ENCODE measurements at regions not wholly inside any gene's neighbourhood (a gene's known extent, or its start where the extent isn't known, plus 50 kb on each side); places are given as distances from the start of the nearest gene placed in this dataset.

DNA sequence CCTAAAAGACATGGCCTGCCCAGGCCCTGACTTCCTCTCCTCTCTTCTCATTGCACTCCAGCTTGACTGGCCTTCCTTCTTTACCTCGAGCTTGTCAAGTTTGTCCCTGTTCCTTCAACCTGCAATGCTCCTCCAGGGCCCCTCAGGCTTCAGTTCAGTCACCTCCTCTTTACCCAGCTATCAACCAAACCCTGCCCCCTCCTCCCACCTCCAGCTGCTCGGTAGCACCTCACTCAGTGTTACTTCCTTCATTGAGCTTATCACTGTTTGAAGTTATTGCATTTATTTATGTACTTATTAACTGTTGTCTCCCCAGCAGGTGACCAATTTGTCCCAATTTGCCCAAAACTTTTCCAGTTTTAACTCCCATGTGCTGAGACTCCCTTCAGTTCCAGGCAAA is 95.8 kb upstream of the UBE2E1 start:
- WGBS = 33% methylated on average over 2 of the region's 2 CpGs
- peaks cover 0 to 6% (median 0%) of the 10 kb centered on the region in 4 donors for H3K9me3 ChIP-seq (ENCODE audit: control insufficient read depth in 4 of 4, low read length in 3 of 4)
- H3K36me3 ChIP-seq (ENCODE audit: control insufficient read depth in 4 of 4, insufficient read depth in 3 of 4, low read depth in 1 of 4, low read length in 3 of 4) = no peaks in the 10 kb centered on the region
- no peak overlapping the region for H3K9ac ChIP-seq (ENCODE audit: low read depth in 1 of 2, low read length in 2 of 2)
- no peak for TF ChIP-seq HNF4A (conservative IDR thresholded peaks at IDR 0.05)
- TF ChIP-seq RXRA (IDR thresholded peaks at IDR 0.05) = no peak
- TF ChIP-seq HNF4G (IDR thresholded peaks at IDR 0.05) = no peak
- no peak for TF ChIP-seq RAD21 (IDR thresholded peaks at IDR 0.05)
- no peak for TF ChIP-seq YY1 (IDR thresholded peaks at IDR 0.05)
- TF ChIP-seq, protein P1, sequence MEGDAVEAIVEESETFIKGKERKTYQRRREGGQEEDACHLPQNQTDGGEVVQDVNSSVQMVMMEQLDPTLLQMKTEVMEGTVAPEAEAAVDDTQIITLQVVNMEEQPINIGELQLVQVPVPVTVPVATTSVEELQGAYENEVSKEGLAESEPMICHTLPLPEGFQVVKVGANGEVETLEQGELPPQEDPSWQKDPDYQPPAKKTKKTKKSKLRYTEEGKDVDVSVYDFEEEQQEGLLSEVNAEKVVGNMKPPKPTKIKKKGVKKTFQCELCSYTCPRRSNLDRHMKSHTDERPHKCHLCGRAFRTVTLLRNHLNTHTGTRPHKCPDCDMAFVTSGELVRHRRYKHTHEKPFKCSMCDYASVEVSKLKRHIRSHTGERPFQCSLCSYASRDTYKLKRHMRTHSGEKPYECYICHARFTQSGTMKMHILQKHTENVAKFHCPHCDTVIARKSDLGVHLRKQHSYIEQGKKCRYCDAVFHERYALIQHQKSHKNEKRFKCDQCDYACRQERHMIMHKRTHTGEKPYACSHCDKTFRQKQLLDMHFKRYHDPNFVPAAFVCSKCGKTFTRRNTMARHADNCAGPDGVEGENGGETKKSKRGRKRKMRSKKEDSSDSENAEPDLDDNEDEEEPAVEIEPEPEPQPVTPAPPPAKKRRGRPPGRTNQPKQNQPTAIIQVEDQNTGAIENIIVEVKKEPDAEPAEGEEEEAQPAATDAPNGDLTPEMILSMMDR (IDR thresholded peaks at IDR 0.05; ENCODE audit: low read depth, low read length, missing input control) = no peak
- TF ChIP-seq, protein P2, sequence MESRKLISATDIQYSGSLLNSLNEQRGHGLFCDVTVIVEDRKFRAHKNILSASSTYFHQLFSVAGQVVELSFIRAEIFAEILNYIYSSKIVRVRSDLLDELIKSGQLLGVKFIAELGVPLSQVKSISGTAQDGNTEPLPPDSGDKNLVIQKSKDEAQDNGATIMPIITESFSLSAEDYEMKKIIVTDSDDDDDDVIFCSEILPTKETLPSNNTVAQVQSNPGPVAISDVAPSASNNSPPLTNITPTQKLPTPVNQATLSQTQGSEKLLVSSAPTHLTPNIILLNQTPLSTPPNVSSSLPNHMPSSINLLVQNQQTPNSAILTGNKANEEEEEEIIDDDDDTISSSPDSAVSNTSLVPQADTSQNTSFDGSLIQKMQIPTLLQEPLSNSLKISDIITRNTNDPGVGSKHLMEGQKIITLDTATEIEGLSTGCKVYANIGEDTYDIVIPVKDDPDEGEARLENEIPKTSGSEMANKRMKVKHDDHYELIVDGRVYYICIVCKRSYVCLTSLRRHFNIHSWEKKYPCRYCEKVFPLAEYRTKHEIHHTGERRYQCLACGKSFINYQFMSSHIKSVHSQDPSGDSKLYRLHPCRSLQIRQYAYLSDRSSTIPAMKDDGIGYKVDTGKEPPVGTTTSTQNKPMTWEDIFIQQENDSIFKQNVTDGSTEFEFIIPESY (IDR thresholded peaks at IDR 0.05) = no peak
- no peak for TF ChIP-seq EGR1 (IDR thresholded peaks at IDR 0.05; ENCODE audit: low read depth in 2 of 2)
- no peak for TF ChIP-seq NR2F2 (IDR thresholded peaks at IDR 0.05)
- TF ChIP-seq SP1 (IDR thresholded peaks at IDR 0.05) = no peak
- TF ChIP-seq, protein P3, sequence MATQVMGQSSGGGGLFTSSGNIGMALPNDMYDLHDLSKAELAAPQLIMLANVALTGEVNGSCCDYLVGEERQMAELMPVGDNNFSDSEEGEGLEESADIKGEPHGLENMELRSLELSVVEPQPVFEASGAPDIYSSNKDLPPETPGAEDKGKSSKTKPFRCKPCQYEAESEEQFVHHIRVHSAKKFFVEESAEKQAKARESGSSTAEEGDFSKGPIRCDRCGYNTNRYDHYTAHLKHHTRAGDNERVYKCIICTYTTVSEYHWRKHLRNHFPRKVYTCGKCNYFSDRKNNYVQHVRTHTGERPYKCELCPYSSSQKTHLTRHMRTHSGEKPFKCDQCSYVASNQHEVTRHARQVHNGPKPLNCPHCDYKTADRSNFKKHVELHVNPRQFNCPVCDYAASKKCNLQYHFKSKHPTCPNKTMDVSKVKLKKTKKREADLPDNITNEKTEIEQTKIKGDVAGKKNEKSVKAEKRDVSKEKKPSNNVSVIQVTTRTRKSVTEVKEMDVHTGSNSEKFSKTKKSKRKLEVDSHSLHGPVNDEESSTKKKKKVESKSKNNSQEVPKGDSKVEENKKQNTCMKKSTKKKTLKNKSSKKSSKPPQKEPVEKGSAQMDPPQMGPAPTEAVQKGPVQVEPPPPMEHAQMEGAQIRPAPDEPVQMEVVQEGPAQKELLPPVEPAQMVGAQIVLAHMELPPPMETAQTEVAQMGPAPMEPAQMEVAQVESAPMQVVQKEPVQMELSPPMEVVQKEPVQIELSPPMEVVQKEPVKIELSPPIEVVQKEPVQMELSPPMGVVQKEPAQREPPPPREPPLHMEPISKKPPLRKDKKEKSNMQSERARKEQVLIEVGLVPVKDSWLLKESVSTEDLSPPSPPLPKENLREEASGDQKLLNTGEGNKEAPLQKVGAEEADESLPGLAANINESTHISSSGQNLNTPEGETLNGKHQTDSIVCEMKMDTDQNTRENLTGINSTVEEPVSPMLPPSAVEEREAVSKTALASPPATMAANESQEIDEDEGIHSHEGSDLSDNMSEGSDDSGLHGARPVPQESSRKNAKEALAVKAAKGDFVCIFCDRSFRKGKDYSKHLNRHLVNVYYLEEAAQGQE (IDR thresholded peaks at IDR 0.05) = no peak
- TF ChIP-seq TAF1 (conservative IDR thresholded peaks at IDR 0.05) = no peak
- H3K4me3 ChIP-seq (ENCODE audit: low read depth in 1 of 3, low read length in 3 of 3) = no peak overlapping the region
- DNase-seq (ENCODE audit: low spot score) = no peak
- peaks cover 0 to 3% (median 0%) of the 10 kb centered on the region in 4 donors for H3K4me1 ChIP-seq (ENCODE audit: control insufficient read depth in 4 of 4, insufficient read depth in 4 of 4, low read length in 3 of 4)
- H3K27me3 ChIP-seq (ENCODE audit: control insufficient read depth in 4 of 4, insufficient read depth in 4 of 4, low read length in 3 of 4) = no peaks in the 10 kb centered on the region
- H3K27ac ChIP-seq (ENCODE audit: low read depth in 1 of 2, low read length in 2 of 2) = no peak overlapping the region

DNA sequence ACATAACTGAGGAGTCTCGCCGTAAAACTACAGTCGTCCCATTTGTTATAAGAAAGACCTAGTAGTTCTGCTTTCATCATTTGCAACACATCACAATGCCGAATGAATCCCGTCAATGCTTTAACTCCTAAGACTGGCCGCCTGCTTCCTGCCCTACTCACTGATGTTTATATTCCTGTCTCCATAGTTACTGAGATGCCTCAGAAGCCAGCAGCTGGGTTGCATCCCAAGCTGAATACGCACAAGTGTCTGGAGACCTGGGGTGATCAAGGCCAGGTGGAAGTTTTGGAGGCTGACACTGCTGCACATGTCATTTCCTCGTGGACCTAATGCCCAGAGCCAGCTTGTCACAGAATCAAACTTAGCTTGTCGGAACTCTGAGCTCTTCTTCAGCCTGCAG is 95.2 kb upstream of the UBE2E1 start:
- no peak for TF ChIP-seq GABPA (IDR thresholded peaks at IDR 0.05 in 1 of 2, conservative IDR thresholded peaks at IDR 0.05 in 1 of 2)
- Histone ChIP-seq H3K9ac (ENCODE audit: low read depth in 1 of 2, low read length in 2 of 2) (no peak overlapping the region), H3K9me3 (ENCODE audit: control insufficient read depth in 4 of 4, low read length in 3 of 4) (peaks cover 0 to 2% (median 0%) of the 10 kb centered on the region in 4 donors), H3K4me1 (ENCODE audit: control insufficient read depth in 4 of 4, insufficient read depth in 4 of 4, low read length in 3 of 4) (peaks cover 0 to 3% (median 0%) of the 10 kb centered on the region in 4 donors), H3K4me3 (ENCODE audit: low read depth in 1 of 3, low read length in 3 of 3) (no peak overlapping the region), H3K36me3 (ENCODE audit: control insufficient read depth in 4 of 4, insufficient read depth in 3 of 4, low read depth in 1 of 4, low read length in 3 of 4) (no peaks in the 10 kb centered on the region), H3K27me3 (ENCODE audit: control insufficient read depth in 4 of 4, insufficient read depth in 4 of 4, low read length in 3 of 4) (no peaks in the 10 kb centered on the region), H3K27ac (ENCODE audit: low read depth in 1 of 2, low read length in 2 of 2) (no peak overlapping the region)
- 69% methylated on average over 9 of the region's 9 CpGs for WGBS
- no peak for DNase-seq (ENCODE audit: low spot score)

All from liver (tissue), 8 donors.